ENCODE measurements at regions not wholly inside any gene's neighbourhood (a gene's known extent, or its start where the extent isn't known, plus 50 kb on each side); places are given as distances from the start of the nearest gene placed in this dataset.

- DNase-seq (ENCODE audit: extremely low spot score, unreplicated experiment), result no peak
- Mint-ChIP-seq H3K27me3 (ENCODE audit: unreplicated experiment) (peaks cover 21% of the 10 kb centered on the region), H3K4me1 (ENCODE audit: unreplicated experiment) (peaks cover 2% of the 10 kb centered on the region), H3K36me3 (ENCODE audit: unreplicated experiment) (no peaks in the 10 kb centered on the region), H3K9me3 (ENCODE audit: unreplicated experiment) (no peaks in the 10 kb centered on the region), H3K27ac (ENCODE audit: unreplicated experiment) (no peak overlapping the region), H3K4me3 (ENCODE audit: unreplicated experiment) (no peak overlapping the region)
- no peak for TF ChIP-seq CTCF (IDR thresholded peaks at IDR 0.05)
These were observed 125.1 kb upstream of the STT3B start for GRCh38 chr3:31407665-31408064.

GRCh38 chr3:31408720-31409119 lies 124.0 kb upstream of the STT3B start:
- TF ChIP-seq CTCF (IDR thresholded peaks at IDR 0.05), result no peak
- Mint-ChIP-seq H3K4me3 (ENCODE audit: unreplicated experiment) (no peak overlapping the region), H3K9me3 (ENCODE audit: unreplicated experiment) (no peaks in the 10 kb centered on the region), H3K27me3 (ENCODE audit: unreplicated experiment) (peaks cover 17% of the 10 kb centered on the region), H3K4me1 (ENCODE audit: unreplicated experiment) (peaks cover 2% of the 10 kb centered on the region), H3K27ac (ENCODE audit: unreplicated experiment) (no peak overlapping the region), H3K36me3 (ENCODE audit: unreplicated experiment) (no peaks in the 10 kb centered on the region)
- DNase-seq (ENCODE audit: extremely low spot score, unreplicated experiment), result no peak

- Mint-ChIP-seq H3K4me3 (ENCODE audit: unreplicated experiment) (no peak overlapping the region), H3K27me3 (ENCODE audit: unreplicated experiment) (peaks cover 21% of the 10 kb centered on the region), H3K36me3 (ENCODE audit: unreplicated experiment) (no peaks in the 10 kb centered on the region), H3K4me1 (ENCODE audit: unreplicated experiment) (peaks cover 2% of the 10 kb centered on the region), H3K9me3 (ENCODE audit: unreplicated experiment) (no peaks in the 10 kb centered on the region), H3K27ac (ENCODE audit: unreplicated experiment) (no peak overlapping the region)
- no peak for TF ChIP-seq CTCF (IDR thresholded peaks at IDR 0.05)
- no peak for DNase-seq (ENCODE audit: extremely low spot score, unreplicated experiment)
These were observed 123.3 kb upstream of the STT3B start for GRCh38 chr3:31409389-31409788.

- TF ChIP-seq CTCF (IDR thresholded peaks at IDR 0.05), result no peak
- no peak overlapping the region for H3K27ac Mint-ChIP-seq (ENCODE audit: unreplicated experiment)
- H3K4me1 Mint-ChIP-seq (ENCODE audit: unreplicated experiment), result peaks cover 2% of the 10 kb centered on the region
- no peak for DNase-seq (ENCODE audit: extremely low spot score, unreplicated experiment)
- H3K27me3 Mint-ChIP-seq (ENCODE audit: unreplicated experiment), result peaks cover 24% of the 10 kb centered on the region
- H3K36me3 Mint-ChIP-seq (ENCODE audit: unreplicated experiment), result no peaks in the 10 kb centered on the region
- no peak overlapping the region for H3K4me3 Mint-ChIP-seq (ENCODE audit: unreplicated experiment)
- H3K9me3 Mint-ChIP-seq (ENCODE audit: unreplicated experiment), result no peaks in the 10 kb centered on the region
These were observed 122.9 kb upstream of the STT3B start for GRCh38 chr3:31409866-31410265.

GRCh38 chr3:31410411-31410810 lies 122.3 kb upstream of the STT3B start:
- H3K27ac Mint-ChIP-seq (ENCODE audit: unreplicated experiment), result no peak overlapping the region
- no peak for TF ChIP-seq CTCF (IDR thresholded peaks at IDR 0.05)
- H3K9me3 Mint-ChIP-seq (ENCODE audit: unreplicated experiment), result no peaks in the 10 kb centered on the region
- H3K4me1 Mint-ChIP-seq (ENCODE audit: unreplicated experiment), result peaks cover 2% of the 10 kb centered on the region
- H3K4me3 Mint-ChIP-seq (ENCODE audit: unreplicated experiment), result no peak overlapping the region
- H3K36me3 Mint-ChIP-seq (ENCODE audit: unreplicated experiment), result no peaks in the 10 kb centered on the region
- peaks cover 24% of the 10 kb centered on the region for H3K27me3 Mint-ChIP-seq (ENCODE audit: unreplicated experiment)
- DNase-seq (ENCODE audit: extremely low spot score, unreplicated experiment), result no peak

Data from osteocyte (in vitro differentiated cells).